Gastrocnemius medialis (tissue), 4 donors: ENCODE measurements at regions not wholly inside any gene's neighbourhood (a gene's known extent, or its start where the extent isn't known, plus 50 kb on each side); places are given as distances from the start of the nearest gene placed in this dataset.
A peak's percentile ranks its signal among the peaks of the same experiment; 100 is the strongest.

ENCODE experiments used
- ATAC-seq, 2 donors: fragments of 150-250 bp; one replicate each; pipeline ENCODE4 v1.9.1; 2016
- DNase-seq, 2 donors: peaks; one replicate each; pipeline ENCODE4 v3.0.0-alpha.2; 2019
- H3K27ac ChIP-seq, 4 donors: fragments of 200-600 bp; sonication (generic); 1 replicate in 1 of 4; 2 replicates in 3 of 4; pipeline ENCODE4 v1.5.1; 2016 to 2018; ENCODE audit warnings: mild to moderate bottlenecking in 2 of 4, moderate library complexity in 1 of 4
- H3K27me3 ChIP-seq, 3 donors: fragments of 200-600 bp; sonication (generic) in 2 of 3; 1 replicate in 1 of 3; 2 replicates in 2 of 3; pipeline versions ENCODE4 v1.5.1 to v1.6.0; 2016 to 2019; ENCODE audit warnings: mild to moderate bottlenecking in 1 of 3, moderate library complexity in 1 of 3
- H3K36me3 ChIP-seq, 2 donors: fragments of 200-600 bp; sonication (generic) in 1 of 2; one replicate each; pipeline ENCODE4 v1.5.1; 2017 to 2018
- H3K4me1 ChIP-seq, 2 donors: fragments of 200-600 bp; sonication (generic) in 1 of 2; one replicate each; pipeline ENCODE4 v1.5.1; 2016 to 2017; ENCODE audit warnings: mild to moderate bottlenecking in 2 of 2
- H3K4me3 ChIP-seq, 4 donors: fragments of 200-600 bp; sonication (generic) in 3 of 4; 1 replicate in 1 of 4; 2 replicates in 3 of 4; pipeline ENCODE4 v1.5.1; 2016 to 2019; ENCODE audit warnings: mild to moderate bottlenecking in 2 of 4
- H3K9me3 ChIP-seq, 3 donors: fragments of 200-600 bp; sonication (generic) in 2 of 3; 1 replicate in 1 of 3; 2 replicates in 2 of 3; pipeline ENCODE4 v1.5.1; 2016 to 2019
- POLR2A ChIP-seq, 2 donors: fragments of 450-650 bp; IDR thresholded peaks; one replicate each; pipeline ENCODE4 v1.6.1; 2017; ENCODE audit warnings: antibody characterized with exemption in 2 of 2, mild to moderate bottlenecking in 2 of 2, moderate library complexity in 2 of 2
- in situ Hi-C, 4 donors: fragments of 200-750 bp; cut with MboI; loops; one replicate each; pipeline versions ENCODE4 v1.15.0 to v1.8.0; 2017; ENCODE audit warnings: low sequenced_read_pairs in 4 of 4
- intact Hi-C: fragments of 100-400 bp; cut with DNase I; formaldehyde crosslinking; loops from one replicate; pipeline ENCODE4 v1.15.1; 2023; ENCODE audit warnings: low total_unique reads
- TF ChIP-seq, protein P1 (sequence below), 5 experiments: fragments of 450-650 bp in 3 of 5; fragments of 200-600 bp in 2 of 5; sonication (generic) in 2 of 5; IDR thresholded peaks in 4 of 5; conservative IDR thresholded peaks in 1 of 5; 1 replicate in 4 of 5; 2 replicates in 1 of 5; pipeline ENCODE4 v1.5.1; 2016 to 2019; ENCODE audit warnings: antibody characterized with exemption in 5 of 5, mild to moderate bottlenecking in 3 of 5, moderate library complexity in 3 of 5

DNA sequence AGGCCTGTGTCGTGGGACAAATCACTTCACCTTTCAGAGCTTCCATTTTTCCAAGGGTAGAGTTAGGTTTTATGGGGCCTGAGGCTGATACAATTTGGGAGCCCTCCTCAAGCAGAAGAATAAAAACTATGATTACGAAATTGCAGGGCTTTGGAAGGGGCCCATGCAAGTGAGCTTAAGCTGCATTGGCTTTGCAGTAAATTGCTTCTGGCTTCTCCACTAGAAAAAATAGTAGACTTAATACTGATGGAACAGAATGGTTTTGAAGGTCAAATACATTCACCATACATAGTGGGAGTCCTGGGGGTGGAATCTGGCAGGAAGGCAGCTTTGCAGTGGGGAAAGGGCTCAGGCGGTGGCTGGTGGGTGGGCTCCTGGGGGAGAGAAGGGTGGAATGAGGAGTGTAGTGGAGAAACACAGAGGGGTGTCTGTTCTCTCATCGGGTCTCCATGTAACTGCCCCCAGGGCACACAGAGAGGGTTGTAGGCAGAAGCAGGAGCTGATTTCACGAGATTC lies 55.9 kb upstream of the RNF24 start:
- no peak for ATAC-seq
- no peak overlapping the region for H3K4me3 ChIP-seq
- no peaks in the 10 kb centered on the region for H3K9me3 ChIP-seq
- H3K27ac ChIP-seq = no peak overlapping the region
- no peak for DNase-seq
- in situ Hi-C loops (loop anchor here in 1 of 4 donors (10.0 kb wide), 1 partner anchor 46 kb away; no protein-coding TSS in a partner anchor), intact Hi-C loops (no loop called here)
- TF ChIP-seq, protein P1, sequence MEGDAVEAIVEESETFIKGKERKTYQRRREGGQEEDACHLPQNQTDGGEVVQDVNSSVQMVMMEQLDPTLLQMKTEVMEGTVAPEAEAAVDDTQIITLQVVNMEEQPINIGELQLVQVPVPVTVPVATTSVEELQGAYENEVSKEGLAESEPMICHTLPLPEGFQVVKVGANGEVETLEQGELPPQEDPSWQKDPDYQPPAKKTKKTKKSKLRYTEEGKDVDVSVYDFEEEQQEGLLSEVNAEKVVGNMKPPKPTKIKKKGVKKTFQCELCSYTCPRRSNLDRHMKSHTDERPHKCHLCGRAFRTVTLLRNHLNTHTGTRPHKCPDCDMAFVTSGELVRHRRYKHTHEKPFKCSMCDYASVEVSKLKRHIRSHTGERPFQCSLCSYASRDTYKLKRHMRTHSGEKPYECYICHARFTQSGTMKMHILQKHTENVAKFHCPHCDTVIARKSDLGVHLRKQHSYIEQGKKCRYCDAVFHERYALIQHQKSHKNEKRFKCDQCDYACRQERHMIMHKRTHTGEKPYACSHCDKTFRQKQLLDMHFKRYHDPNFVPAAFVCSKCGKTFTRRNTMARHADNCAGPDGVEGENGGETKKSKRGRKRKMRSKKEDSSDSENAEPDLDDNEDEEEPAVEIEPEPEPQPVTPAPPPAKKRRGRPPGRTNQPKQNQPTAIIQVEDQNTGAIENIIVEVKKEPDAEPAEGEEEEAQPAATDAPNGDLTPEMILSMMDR (IDR thresholded peaks at IDR 0.05 in 4 of 5, conservative IDR thresholded peaks at IDR 0.05 in 1 of 5) = no peak
- TF ChIP-seq POLR2A (IDR thresholded peaks at IDR 0.05) = no peak
- no peaks in the 10 kb centered on the region for H3K4me1 ChIP-seq
- H3K27me3 ChIP-seq = no peaks in the 10 kb centered on the region
- no peaks in the 10 kb centered on the region for H3K36me3 ChIP-seq

DNA sequence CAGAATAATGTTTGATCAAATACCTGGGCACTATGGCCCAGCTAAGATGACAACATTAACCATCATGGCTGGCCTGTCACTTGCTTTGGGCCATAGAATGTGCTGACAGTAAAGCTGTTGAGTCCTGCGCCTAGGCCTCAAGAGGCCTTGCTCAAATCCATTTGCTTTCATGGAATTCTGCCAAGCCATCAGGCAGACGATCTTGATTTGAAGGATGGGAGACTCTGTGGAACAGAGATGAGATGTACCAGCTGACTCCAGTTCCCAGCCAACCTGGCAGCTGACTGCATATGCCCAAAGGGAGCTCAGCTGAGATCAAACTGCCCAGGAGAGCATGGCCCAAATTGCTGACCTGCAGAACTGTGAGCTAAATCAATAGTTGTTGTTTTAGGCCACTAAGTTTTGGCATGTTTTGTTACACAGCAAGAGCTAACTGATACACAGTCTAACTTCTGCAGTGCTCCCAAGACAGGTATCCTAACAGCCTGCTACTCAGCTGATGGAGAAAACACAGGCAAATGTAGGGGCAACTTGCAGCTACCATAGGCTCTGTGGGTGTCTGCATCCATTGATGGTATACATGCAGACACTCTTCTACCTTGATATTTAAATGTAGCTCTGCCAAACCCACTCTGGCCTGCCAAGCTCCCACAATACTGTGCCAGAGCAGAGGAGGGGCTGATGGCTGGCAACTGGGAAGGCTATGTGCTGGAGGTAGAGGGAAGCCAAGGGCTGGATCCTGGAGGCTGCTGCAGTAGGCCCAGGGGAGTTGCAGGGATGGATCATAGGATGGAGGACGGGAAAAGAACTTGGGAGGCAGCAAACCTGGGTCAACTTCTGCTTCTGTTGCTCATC lies 55.2 kb upstream of the RNF24 start:
- H3K4me1 ChIP-seq = peaks cover 0 to 3% of the 10 kb centered on the region in 2 donors
- no peaks in the 10 kb centered on the region for H3K36me3 ChIP-seq
- no peak for DNase-seq
- H3K9me3 ChIP-seq = no peaks in the 10 kb centered on the region
- TF ChIP-seq, protein P1 (IDR thresholded peaks at IDR 0.05 in 4 of 5, conservative IDR thresholded peaks at IDR 0.05 in 1 of 5) = no peak
- no peak for TF ChIP-seq POLR2A (IDR thresholded peaks at IDR 0.05)
- H3K27ac ChIP-seq = no peak overlapping the region
- H3K27me3 ChIP-seq = no peaks in the 10 kb centered on the region
- in situ Hi-C loops = loop anchor here in 1 of 4 donors (10.0 kb wide), 1 partner anchor 46 kb away; no protein-coding TSS in a partner anchor
- ATAC-seq = no peak
- intact Hi-C loops = no loop called here
- H3K4me3 ChIP-seq = no peak overlapping the region

DNA sequence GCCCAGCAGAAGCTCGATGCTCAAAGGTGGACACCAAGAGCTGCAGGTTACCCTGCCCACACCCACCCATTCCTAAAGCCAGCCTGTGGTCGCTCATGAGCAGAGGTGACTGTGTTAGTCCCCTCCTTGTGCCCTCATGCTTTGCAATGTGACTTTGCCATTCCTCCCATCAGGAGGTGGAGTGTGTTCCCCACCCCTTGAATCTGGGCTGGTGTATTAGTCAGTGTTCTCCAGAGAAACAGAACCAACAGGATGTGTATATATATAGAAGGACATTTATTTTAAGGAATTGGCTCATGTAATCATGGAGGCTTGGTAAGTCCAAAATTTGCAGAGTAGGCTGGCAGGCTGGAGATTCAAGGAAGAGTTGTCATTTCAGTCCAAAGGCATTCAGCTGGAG lies 54.4 kb upstream of the RNF24 start:
- Histone ChIP-seq H3K4me3 (no peak overlapping the region), H3K4me1 (peaks cover 4 to 11% of the 10 kb centered on the region in 2 donors), H3K27ac (no peak overlapping the region), H3K27me3 (no peaks in the 10 kb centered on the region), H3K9me3 (no peaks in the 10 kb centered on the region), H3K36me3 (no peaks in the 10 kb centered on the region)
- no peak for TF ChIP-seq POLR2A (IDR thresholded peaks at IDR 0.05)
- TF ChIP-seq, protein P1 (IDR thresholded peaks at IDR 0.05 in 4 of 5, conservative IDR thresholded peaks at IDR 0.05 in 1 of 5) = no peak
- in situ Hi-C loops (loop anchor here in 1 of 4 donors (10.0 kb wide), 1 partner anchor 45 kb away; no protein-coding TSS in a partner anchor), intact Hi-C loops (no loop called here)
- DNase-seq (no peak), ATAC-seq (peak in 1 of 2 donors; percentile 41)

DNA sequence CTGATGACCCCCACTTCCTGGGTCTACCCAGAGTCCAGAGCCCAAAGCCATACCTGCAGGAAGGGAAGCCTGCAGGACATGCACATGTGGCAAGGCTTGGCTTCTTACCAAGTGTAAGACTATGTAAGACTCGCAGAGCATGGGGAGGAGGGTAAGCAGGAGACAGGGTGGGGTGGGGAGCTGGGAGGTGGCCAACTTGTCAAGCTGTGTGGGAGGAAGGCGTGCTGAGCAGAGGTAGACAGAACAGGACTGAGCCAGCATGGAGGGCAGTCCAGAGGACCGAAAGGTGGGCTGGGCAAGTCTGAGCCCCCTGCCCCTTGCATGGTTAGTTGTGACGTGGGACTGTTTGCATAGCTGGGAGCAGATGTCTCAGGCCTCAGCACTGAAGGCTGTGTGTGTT lies 53.4 kb upstream of the RNF24 start:
- Histone ChIP-seq H3K4me3 (no peak overlapping the region), H3K27me3 (no peaks in the 10 kb centered on the region), H3K36me3 (no peaks in the 10 kb centered on the region), H3K4me1 (peaks cover 9 to 21% of the 10 kb centered on the region in 2 donors), H3K9me3 (no peaks in the 10 kb centered on the region), H3K27ac (no peak overlapping the region)
- TF ChIP-seq, protein P1 (IDR thresholded peaks at IDR 0.05 in 4 of 5, conservative IDR thresholded peaks at IDR 0.05 in 1 of 5) = no peak
- no peak for TF ChIP-seq POLR2A (IDR thresholded peaks at IDR 0.05)
- in situ Hi-C loops (no loop called here), intact Hi-C loops (no loop called here)
- DNase-seq = no peak
- ATAC-seq = no peak
